ENCODE measurements at regions not wholly inside any gene's neighbourhood (a gene's known extent, or its start where the extent isn't known, plus 50 kb on each side); places are given as distances from the start of the nearest gene placed in this dataset.

DNA sequence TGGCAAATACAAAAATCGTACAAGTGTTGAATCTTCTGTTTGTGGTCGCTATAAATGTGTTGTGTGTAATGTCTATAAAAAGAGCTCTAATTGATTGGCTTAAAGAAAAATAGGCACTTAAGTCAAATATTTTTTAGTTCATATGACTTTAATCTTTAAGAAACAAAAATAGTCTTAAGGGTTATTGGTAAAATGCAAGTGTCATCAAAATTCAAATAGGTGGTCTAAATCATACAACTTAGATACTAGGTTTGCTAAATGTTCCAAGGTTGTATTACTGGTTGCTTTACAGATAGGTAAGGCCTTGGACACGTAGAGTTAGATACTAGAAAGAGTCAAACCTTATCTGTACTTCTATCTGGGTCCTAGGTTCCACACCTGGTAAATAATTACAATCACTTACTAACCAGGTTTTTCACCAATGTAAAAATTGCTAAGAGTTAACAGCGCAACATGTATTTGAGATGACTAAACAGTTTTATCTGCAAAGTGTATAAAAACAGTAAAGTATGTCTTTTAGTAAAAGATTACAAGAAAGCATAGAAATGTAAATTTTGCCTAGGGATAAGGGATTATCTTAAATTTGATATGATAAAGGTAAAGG lies 91.1 kb upstream of the GNAZ start:
- TF ChIP-seq POLR2A (IDR thresholded peaks at IDR 0.05) = no peak
- TF ChIP-seq, protein P1, sequence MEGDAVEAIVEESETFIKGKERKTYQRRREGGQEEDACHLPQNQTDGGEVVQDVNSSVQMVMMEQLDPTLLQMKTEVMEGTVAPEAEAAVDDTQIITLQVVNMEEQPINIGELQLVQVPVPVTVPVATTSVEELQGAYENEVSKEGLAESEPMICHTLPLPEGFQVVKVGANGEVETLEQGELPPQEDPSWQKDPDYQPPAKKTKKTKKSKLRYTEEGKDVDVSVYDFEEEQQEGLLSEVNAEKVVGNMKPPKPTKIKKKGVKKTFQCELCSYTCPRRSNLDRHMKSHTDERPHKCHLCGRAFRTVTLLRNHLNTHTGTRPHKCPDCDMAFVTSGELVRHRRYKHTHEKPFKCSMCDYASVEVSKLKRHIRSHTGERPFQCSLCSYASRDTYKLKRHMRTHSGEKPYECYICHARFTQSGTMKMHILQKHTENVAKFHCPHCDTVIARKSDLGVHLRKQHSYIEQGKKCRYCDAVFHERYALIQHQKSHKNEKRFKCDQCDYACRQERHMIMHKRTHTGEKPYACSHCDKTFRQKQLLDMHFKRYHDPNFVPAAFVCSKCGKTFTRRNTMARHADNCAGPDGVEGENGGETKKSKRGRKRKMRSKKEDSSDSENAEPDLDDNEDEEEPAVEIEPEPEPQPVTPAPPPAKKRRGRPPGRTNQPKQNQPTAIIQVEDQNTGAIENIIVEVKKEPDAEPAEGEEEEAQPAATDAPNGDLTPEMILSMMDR (IDR thresholded peaks at IDR 0.05 in 8 of 11, conservative IDR thresholded peaks at IDR 0.05 in 3 of 11) = no peak
- no peak for TF ChIP-seq POLR2AphosphoS5 (IDR thresholded peaks at IDR 0.05)
